CD4-positive, alpha-beta T cell treated with Interleukin-2 at 100 ng/mL for 4 hours (primary cell): ENCODE measurements at regions not wholly inside any gene's neighbourhood (a gene's known extent, or its start where the extent isn't known, plus 50 kb on each side); places are given as distances from the start of the nearest gene placed in this dataset.

Source experiments
- DNase-seq: peaks from one replicate; pipeline ENCODE4 v3.0.0-alpha.2; 2020; ENCODE audit warnings: low spot score

DNA sequence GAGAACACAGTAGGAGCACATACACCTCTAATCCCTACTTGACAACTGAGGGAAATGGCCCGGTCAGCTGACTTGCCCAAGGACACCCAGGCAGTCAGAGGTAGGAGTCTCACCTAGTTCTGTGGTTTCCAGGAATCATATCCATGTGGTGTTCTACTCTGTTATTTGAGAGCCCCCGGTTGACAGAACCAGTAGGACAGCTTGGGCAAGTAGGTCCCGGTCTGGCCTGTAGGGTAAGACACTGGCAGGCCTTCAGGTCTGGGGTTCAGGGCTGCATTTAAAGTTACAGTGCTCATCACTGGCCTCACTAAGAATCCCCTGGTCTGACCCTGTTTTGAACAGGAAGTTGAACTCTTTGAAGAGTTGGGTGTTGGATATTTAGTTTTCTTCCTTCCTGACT is 476.1 kb downstream of the SHQ1 start:
- DNase-seq: no peak

DNA sequence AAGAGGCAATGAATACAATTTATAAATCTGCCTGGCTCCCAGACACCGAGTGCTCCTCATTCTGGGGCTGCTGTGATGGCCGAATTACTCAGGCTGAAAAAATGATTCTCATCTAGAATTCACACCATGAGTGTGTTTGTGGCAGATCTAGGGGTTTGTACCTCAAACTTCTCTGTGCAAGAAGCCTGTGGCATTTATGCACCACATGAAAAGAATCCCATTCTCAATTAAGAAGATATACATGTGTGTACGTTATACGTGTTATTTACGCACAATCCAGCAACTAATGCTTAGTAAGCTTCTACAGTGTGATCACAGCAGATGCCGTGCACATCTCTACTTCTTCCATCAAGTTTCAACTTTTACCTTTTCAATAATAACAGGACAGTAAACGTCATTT is 476.8 kb downstream of the SHQ1 start:
- no peak for DNase-seq

DNA sequence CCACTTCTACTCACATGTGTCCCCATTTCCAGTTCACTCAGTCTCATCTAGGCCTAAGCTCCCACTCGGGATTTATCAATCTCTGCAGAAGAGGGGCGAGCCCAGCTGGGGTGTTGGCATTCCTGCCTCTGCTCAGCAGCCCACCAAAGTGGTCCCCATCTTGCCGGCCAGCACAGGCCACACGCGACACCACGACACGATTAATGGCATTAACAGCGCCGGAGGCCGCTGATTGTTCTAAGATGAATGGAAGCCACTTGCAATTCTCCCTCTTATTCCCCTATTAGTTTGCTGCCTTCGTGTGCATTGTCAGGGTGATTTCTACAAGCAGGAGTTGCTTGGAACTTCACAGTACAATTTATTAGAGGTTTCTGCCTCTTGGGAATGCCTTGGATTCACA is 477.3 kb downstream of the SHQ1 start:
- DNase-seq: no peak

DNA sequence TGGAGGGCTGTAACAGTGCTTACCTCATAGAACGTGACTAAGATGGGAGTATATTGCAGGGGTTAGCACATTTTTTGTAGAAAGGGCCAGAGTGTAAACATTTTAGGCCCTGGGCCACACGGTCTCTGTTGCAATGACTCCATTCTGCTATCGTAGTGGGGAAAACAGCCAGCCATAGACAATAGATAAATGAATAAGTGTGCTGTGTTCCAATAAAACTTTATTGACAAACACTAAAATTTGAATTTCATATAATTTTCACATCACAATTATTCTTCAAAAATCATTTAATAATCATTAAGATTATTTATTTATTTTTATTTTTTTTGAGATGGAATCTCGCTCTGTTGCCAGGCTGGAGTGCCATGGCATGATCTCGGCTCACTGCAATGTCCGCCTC is 478.6 kb downstream of the SHQ1 start:
- DNase-seq: no peak

DNA sequence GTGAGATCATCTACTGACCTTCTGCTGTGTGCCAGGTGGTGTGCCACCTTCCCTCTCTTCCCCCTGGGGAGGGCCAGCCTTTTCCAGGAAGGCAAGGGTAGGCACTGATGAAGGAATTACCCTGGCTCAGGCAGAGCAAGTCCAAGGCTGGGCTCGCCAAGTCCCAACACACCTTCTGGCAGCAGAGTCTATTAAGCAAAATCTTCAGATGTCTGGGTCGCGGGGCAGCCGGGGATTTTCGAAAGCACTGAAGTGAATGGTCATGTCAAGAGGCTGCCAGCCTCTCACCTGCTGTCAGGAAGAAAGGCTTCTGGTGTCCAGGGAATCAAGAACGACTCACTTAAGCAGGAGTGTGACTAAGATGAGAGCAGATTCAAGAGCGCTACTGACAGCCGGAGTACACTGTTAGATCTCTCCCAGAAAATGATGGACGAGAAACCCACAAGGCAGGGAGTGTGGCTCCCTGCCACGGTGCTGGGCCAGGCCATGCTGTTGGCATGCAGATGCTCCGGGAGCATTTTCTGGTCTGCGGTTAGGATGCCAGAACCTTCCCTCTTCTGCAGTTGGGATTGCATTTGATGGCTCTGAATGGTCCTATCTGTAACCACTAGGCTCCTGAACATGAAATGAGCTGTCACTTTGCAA is 479.8 kb downstream of the SHQ1 start:
- DNase-seq: no peak

DNA sequence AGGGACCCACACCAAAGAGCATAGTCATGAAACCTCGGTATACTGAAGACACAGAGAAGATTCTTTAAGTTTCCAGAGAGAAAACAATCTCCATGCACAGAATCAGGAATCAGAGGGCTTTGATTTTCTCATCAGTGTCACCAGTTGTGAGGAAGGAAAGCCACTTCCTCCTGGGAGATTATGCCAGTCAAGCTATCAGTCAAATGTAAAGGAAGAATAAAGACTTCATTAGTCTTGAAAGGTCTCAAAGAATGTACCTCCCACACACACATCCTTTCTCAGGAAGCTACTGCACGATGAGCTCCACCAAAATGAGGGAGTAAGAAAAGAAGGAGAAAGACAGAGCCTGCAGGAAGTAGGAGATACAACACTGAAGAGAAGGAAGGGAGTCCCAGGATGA is 486.3 kb downstream of the SHQ1 start:
- DNase-seq: no peak

DNA sequence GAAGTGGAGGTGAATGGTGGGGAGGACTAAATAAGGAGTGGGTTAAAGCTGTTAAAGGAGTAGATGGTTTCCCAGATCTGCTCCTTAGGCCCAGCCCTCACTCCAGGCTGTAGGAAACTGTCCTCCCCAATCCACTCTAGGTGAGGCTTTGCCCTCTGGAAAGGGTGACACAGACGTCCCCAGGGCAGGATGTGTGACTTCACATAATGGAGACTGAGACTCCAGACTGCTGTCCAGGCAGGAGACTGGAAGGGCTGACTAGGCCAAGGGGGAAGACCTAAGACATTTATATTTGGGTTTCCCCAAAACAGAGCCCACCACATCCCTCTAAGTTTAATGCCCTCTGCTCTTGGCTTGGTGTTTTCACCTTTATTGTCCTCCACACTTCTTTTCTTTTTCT is 488.5 kb downstream of the SHQ1 start:
- DNase-seq: no peak

DNA sequence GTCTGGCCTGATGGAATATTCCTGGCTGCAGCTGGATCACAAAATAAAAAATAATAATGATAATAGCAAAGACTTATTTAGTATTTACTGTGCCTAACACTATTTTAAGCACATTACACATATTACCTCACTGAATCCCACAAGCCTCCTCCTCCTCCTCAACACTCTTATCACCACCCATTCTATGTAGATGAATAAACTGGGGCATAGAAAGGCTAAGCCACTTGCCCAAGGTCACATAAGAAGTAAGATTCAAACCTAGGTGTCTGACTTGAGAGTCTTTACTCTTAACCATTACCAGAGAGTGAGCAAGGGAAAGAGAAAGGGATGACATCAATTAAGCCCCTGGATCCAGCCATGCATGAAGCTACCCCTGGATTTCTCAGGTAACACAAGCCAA is 493.1 kb downstream of the SHQ1 start:
- DNase-seq: no peak

DNA sequence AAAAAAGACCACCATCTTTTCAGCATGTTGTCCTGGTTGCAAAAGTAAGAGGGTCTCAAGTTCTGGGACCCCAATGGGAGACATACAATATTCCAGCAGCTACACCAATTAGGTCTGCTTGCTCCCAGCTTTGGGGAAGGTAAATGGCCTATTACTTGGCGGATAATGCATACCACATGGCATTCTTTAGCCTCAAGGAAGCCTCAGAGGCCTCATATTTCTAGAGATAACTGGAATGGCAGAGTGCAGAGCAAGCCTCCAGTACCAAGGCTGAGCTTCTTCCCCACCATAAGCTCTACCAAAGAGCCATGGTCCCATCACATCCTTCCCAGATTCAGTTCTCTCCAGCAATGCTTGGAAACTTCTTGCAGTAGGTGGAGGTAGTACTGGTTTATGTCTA is 493.8 kb downstream of the SHQ1 start:
- DNase-seq: no peak

DNA sequence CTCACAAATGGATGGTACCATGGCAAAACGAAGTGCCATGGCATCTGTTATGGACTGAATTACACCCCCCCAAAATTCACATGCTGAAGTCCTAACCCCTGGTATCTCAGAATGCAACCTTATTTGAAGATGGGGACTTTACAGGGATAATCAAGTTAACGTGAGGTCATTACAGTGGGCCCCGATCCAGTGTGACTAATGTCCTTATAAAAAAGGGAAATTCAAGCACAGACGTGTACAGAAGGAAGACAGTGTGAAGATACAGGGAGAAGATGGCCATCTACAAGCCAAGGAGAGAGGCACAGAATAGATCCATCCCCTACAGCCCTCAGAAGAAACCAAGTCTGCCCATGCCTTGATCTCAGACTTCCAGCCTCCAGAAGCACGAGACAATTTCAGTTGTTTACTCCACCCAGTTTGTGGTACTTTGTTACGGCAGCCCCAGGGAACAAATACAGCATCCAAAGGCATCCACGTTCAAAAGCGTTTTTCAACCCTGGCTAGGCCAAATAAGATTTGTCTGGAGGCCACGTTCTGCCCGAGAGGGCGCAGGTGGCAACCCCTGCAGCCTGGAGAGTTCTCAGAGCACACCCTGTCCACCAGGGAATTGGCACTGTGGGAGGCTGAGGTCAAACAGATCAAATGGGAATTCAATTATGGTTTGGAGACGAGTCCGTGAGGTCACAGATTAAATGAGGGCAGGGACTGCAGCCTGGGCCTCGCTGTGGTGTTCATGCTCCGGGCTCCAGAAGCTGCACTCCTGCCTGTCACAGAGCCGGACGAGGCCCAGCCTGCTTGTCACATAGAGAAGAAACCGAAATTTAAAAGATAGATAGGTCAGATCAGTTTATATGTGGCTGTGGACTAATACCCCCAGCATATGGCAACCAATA is 494.8 kb downstream of the SHQ1 start:
- no peak for DNase-seq

DNA sequence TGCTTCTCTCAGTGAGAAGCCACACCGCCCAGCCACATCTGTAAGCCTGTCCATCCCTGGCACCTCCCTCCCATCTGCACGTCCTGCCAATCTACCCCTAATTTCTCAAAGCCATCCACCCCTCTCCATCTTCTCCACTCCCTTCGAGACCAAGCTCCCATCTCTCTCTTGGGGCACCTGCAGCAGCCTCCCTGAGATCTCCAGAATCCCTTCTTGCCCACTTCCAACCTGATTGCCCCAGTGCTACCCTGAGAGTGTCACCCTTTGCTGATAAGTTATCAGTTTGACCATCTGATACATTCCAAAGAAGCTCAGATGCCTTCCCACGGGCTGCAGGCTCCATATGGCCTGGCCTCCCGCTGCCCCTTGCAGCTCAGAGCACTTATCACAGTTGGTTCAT is 496.1 kb downstream of the SHQ1 start:
- no peak for DNase-seq

DNA sequence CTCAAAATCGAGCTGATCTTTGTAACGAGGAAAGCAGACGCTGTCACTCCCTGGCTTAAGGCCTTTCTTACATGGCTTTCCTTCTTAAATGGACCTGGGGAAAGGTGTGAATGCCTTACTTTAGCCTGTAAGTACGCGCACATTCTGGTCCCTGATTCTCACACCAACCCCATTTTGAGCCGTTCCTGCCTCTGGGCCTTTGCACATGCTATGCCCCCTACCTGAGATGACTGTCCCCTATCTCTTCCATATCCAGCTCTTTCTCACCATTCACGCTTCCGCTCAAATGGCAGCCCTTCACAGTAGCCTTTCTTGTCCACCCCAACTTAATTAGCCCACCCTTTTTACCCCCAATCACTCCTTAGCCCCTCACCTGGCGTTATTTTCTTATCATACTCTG is 496.7 kb downstream of the SHQ1 start:
- DNase-seq: no peak

DNA sequence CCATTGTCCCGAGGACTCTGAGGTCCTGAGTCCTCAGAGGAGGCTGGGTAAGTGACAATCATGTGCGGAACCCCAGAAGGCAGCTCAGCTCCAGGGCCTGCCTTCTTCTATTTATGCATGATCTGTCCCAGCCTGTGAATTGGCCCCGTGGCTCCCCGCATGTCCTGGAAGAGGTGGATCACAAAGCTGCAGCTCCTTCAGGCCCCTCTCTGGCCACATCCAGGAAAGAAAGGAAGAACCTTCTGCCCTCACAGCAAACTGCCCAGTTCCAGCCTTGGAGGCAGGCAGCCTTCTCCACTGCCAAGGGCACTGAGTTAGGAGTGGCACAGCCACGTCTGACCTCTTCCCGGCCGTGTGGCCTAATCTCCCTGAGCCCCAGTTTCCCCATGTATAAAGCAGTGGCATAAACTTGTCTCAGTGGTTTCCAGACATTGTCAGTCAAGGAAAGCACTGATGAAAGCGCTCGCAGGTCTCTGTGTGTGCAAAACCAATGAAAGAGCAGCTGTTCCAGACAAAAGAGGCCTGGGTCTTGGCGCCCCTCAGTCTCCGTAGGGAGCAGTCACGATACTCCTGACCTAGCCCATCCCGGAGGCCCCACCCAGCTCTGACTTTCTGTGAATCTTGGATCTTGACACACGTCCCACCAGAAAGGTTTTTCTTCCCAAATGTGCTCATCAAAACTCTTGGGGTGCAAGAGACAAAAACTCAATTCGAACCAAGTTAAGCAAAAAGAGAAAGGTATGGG is 497.3 kb downstream of the SHQ1 start:
- no peak for DNase-seq

DNA sequence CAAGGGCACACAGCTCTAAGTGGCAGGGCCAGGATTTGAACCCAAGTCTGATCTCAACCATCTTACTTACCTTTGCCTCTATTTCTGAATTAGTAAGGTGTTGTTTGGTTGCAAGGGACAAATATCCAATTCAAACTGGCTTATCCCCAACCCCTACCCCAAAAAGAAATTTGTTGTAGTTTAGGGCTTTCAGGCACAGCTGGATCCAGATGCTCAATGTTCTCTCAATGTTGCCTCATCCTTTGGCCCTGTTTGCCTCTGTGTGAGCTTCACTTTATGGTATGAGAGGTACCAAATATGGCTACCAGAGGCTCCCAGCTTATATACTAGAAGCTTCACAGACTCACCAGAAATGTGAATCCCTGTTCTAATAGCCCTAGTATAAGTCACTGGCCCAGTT is 499.9 kb downstream of the SHQ1 start:
- DNase-seq: no peak

DNA sequence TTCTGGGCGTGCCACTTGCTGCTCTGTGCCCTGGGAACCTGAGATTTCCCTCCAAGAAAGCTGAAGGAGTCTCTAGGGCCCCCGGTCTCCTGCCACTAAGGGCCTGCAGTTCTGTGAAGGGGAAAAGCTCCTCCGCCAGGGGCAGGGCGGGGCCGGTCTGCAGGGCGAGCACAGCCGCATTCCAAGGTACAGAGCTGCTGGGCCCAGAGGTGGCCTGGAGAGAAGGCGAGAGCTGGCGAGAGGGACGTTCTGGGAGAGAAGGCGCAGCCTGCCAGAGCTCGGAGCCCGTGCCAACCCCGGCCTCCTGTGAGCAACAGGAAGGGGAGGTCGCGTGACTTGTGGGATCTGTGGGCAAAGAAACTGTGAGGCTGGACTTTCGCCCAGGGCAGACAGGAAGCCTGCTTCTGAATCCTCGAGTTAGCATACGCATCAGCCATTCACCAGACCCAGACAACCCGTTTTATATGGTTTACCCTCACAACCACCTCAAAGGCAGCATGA is 500.4 kb downstream of the SHQ1 start:
- peak; percentile 15 for DNase-seq

DNA sequence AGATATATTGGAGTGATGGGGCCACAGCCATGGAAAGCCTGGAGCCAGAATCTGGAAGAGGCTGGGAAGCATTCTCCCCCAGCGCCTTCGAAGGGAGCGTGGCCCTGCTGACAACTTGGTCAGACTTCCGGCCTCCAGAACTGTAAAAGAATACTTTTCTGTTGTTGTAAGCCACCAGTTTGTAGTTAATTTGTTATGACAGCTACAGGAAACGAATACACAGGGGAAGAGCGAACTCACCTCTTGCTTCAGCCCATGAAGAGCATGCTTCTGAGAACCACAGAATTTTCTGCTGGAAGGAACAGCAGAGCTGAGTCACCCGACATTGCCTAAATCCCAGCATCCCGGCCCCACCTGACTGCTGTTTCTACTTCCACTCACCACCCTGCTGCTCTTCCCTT is 501.7 kb downstream of the SHQ1 start:
- DNase-seq: peak; percentile 7

DNA sequence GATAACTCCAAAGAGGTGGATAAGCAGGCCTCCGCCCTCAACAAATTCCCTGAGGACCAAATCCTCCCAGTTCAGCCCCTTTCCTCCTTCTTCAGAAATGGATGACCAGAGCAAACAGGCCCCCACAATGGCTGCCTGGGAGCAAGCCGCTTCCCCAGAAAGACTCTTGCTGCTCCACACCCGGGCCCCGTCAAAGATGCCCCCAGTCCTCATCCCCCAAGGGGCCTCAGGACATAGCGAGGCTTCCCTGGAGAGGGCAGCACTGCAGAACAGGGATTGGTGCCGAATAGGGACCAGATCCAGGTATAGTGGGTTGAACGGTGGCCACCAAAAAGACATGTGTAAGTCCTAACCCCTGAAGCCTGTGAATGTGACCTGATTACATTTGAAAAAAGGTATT is 502.3 kb downstream of the SHQ1 start:
- no peak for DNase-seq

DNA sequence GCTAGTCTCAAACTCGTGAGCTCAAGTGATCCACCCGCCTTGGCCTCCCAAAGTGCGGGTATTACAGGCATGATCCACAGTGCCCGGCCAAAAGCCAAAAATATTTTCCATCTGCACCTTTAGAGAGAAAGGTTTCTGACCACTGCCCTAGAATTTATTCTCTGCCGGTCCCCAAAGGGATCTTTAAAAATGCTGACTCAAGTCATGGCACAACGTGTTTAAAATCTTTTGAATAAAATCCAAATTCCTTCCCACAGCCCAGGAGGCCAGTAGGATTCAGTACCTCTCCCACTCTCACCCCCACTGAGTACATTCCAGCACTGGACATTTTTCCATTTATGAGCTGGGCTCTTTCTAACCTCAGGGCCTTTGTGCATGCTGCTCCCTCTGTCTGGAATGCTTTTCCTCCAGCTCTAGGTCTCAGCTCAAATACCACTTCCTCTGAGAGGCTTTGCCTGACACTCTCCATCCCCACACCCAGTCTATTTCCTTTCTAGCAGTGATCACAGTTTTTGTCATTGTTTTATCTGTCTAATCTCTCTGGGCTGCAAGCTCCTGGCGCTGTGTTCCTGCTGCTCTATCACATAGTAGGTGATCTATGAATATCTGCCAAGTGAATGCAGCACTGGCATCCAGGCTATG is 502.9 kb downstream of the SHQ1 start:
- DNase-seq: peak; percentile 3

DNA sequence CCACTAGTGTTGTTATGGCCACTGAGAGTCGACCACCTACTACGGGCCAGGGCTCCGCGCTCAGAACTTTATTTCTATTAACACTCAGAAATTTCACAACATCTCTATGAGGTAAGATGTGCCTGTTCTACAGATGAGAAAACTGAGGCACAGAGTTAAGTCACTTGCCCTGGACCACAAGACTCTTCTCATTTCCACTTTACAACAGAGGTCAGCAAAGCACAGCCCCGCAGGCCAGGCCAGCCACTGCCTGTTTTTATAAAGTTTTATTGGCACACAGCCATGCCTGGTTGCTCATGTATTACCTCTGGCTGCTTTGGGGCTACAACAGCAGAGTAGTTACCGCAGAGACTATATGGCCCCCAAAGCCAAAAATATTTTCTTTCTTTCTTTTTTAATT is 503.6 kb downstream of the SHQ1 start:
- no peak for DNase-seq

DNA sequence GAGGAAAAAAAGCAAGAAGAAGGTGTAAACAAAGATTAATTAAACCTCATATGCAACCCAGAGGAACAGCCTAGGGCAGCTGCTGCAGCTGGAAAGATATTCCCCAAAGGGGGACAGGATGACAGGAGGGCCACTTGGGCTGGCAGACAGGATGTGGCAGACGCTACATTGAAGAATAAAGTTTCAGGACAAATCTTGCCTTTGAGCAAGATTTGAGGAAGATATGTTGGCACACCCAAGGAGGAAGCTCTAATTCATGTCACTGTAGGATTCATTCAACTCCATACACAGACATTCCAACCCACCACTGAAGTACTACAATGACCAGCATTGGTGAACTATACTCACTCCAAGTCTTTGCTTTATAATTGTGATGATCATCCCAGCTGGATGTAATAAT is 504.0 kb downstream of the SHQ1 start:
- DNase-seq: no peak

DNA sequence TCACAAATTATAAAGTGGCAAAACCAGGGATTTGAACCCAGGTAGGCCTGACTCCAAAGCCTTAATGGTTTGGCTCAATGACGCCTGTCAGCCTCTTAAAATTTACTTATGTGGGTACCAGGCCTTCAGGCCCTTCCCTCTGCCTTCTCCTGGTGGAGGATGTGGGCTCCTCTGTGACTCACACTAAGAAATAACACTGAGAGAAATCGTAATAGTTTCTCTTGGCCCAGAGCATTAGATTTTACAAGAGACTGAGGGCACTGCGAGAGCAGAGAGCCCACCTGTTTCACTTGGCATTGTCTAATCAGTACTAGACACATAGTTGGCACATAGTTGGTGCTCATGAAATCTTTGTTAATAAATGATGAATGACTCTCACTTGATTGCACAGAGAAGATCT is 505.2 kb downstream of the SHQ1 start:
- DNase-seq: peak; percentile 12

DNA sequence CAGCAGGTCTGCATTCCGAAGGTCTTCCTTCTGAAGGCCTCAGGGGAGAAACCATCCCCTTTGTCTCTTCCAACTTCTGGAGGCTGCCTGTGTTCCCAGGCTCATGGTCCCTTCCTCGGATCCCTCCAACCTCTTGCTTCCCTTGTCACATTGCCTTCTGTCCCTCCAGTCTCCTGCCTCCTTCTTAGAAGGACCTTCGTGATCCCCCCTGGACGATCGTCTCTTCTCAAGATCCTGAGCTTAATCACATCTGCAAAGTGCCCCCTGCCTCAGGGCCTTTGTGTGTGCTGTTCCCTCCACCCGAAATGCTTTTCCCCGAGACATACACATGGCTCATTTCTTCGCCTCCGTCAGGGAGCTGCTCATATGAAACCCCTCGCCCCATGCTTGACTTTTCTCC is 505.8 kb downstream of the SHQ1 start:
- DNase-seq: no peak
